ENCODE measurements at regions not wholly inside any gene's neighbourhood (a gene's known extent, or its start where the extent isn't known, plus 50 kb on each side); places are given as distances from the start of the nearest gene placed in this dataset.

- DNase-seq (ENCODE audit: low read depth), result no peak
Measured at GRCh38 chr19:28977826-28978225, 235.1 kb downstream of the UQCRFS1 start.

GRCh38 chr19:28972058-28972852, 240.7 kb downstream of the UQCRFS1 start:
- DNase-seq (ENCODE audit: low read depth), result no peak

- DNase-seq (ENCODE audit: low read depth), result no peak
Measured at GRCh38 chr19:28971513-28971912, 241.4 kb downstream of the UQCRFS1 start.

GRCh38 chr19:28971049-28971448, 241.9 kb downstream of the UQCRFS1 start:
- DNase-seq (ENCODE audit: low read depth), result no peak

- DNase-seq (ENCODE audit: low read depth), result no peak
Measured at GRCh38 chr19:28968721-28969120, 244.2 kb downstream of the UQCRFS1 start.

- no peak for DNase-seq (ENCODE audit: low read depth)
Measured at GRCh38 chr19:28966737-28967399, 246.1 kb downstream of the UQCRFS1 start.

GRCh38 chr19:28964500-28964899, 248.5 kb downstream of the UQCRFS1 start:
- DNase-seq (ENCODE audit: low read depth), result no peak

- DNase-seq (ENCODE audit: low read depth), result no peak
Measured at GRCh38 chr19:28963486-28964250, 249.3 kb downstream of the UQCRFS1 start.

DNA sequence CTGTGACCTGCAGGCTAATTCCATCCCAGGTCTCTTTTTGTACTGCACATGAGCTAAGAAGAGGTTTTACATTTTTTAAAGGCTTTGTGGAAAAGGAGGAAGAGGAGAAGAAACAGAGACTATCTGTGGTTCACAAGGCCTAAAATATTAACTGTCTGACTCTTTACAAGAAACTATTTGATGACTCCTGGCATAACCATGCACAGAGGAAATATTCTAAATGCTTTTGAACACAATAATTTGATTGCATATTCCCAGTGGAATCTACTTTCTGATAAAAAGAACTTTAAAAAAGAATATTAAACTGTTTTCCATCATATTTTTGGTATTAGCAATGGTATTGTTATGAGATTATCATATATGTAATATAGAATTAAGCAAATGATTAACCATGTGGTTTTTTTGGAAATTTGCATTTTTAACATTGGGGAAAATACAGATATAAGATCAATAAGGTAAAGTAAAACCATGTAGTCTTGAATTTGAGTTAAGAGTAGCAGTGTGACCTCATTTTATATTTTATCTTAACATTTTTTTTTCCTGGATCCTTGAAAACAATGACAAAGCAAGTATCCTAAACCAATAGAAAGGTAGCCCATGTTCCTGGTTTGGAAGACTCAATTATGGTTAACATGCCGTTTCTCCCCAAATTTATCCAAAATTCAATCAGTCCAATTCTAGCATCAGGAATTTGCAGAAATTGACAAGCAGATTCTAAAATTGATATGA, 251.0 kb downstream of the UQCRFS1 start:
- no peak for DNase-seq (ENCODE audit: low read depth)

- no peak for DNase-seq (ENCODE audit: low read depth)
Measured at GRCh38 chr19:28960986-28961705, 251.8 kb downstream of the UQCRFS1 start.

DNA sequence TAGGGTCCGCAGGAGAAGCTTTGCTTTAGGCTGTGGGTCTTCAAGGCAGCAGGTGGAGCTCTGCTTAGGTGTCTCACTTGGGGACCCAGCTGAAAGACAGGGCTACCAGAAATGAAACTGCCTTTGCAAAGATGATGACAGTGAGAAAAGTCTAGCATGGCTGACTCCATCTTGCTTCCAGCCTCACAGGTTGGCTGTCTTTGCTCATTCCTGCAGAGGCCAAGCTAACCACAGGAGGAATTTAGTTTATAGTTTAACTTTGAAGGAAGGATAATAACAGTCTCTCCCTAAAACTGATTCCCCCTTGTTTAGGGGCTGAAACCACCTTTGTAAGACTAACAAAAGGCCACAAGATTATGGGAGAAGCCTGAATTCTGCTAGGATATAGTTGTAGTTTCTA, 252.4 kb downstream of the UQCRFS1 start:
- DNase-seq (ENCODE audit: low read depth), result no peak

DNA sequence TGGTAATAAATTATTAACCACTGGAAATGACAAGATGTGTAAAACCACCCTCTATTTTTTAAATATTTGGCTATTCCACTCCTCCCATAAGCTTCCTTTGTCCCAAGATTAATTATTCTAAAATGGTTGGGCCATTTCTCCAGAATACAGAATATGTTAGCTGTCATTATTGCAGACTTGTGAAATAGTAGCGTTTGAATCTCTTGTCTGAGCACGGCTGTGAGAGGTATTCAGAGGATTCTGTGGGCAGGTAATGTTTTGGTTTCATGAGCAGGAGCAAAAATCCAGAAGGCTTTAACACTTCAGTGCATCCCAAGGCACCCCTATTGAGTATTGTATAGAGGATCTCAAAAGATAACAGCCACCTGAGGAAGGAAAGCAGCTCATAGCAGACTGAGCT, 256.0 kb downstream of the UQCRFS1 start:
- no peak for DNase-seq (ENCODE audit: low read depth)

- no peak for DNase-seq (ENCODE audit: low read depth)
Measured at GRCh38 chr19:28956421-28956820, 256.5 kb downstream of the UQCRFS1 start.

- DNase-seq (ENCODE audit: low read depth), result no peak
Measured at GRCh38 chr19:28949535-28949934, 263.4 kb downstream of the UQCRFS1 start.

- no peak for DNase-seq (ENCODE audit: low read depth)
Measured at GRCh38 chr19:28949027-28949426, 263.9 kb downstream of the UQCRFS1 start.

DNA sequence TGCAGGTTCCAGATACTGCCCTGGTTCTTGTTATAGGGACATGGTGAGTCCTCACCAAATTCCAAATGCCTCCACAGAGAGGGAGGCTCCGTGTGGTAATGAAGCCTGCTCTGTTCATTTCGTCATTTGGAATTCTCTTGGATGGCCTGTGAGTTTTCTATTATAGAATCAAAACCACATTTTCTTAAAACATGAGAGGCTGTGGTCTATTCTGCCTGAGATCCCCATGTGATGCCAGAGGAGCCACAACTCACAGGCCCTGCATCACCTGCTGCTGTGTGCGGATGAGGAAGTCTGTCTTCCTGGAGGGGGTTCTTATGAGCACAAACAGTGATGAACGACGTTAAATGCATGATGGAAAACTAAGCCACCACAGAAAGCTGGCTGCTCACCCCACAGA, 264.4 kb downstream of the UQCRFS1 start:
- no peak for DNase-seq (ENCODE audit: low read depth)

- DNase-seq (ENCODE audit: low read depth), result no peak
Measured at GRCh38 chr19:28948026-28948425, 264.9 kb downstream of the UQCRFS1 start.

DNA sequence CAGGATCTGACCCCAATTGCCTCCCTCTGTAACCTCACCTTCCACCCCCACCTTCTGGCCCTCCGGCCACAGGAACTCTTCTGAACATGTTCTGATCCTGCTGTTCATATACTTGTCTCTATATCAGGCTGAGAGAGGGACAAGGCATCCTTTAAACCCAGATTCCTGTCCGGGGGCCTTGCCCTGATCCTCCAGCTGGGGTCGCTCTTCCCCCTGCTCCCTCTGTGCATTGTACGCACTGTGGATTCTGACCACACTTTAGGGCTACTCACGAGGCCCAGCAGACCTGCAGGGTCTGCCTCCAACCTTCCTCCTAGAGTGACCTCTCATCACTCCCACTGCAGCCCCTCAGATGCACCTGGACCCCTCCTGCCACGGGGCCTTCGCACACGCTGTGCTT, 269.3 kb downstream of the UQCRFS1 start:
- DNase-seq (ENCODE audit: low read depth), result no peak

DNA sequence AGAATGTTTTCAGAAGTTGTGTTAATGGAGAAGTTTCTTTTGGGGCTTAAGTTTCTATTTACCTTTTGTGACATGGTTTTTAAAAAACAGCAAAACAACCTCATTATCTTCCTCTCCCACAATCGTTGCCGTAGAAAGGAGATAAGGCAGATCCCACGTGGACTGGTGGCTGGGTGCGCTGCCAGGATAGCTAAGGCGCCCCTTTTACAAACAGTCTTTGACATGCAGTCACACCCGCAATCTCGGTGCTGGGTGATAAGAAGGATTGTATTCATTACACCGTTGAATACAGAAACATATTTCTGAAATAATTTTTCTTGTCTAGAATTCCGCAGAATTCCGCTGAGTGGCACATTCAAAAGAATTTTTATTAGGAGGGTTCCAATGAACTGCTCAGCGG, 271.1 kb downstream of the UQCRFS1 start:
- no peak for DNase-seq (ENCODE audit: low read depth)

DNA sequence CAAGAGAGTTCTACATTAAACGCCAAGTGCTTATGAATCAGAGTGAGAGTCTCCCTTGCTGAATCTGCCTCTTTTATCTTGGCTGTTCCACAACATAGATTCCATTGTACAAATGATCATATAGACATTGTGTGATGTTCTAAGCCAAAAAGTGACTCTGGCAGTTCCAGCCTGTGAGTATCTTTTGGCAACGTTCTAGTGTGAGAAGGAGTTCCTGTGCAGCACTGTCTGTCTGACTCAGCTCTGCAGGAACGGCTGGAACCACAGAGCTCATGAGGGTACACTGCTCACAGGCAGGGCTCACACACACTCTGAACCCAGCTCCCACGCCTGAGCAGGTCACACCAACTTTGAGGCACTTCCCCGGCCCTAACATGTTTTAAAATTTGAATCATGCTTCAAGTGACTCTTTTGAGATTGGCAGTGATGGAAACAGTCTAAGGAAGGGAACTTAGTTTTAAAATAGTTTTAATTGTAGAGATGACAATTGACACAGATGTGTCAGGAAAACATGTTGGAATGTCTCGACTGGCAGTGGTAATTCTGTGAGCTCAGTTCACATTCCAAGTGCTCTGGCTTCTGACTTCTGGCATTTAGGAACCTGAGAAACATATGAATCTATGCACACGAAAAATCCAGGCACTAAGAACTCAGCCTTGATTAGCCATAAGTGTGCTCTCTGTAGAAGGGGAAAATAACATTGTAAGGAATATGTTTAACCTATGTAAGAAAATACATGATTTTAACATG, 272.0 kb downstream of the UQCRFS1 start:
- no peak for DNase-seq (ENCODE audit: low read depth)

DNA sequence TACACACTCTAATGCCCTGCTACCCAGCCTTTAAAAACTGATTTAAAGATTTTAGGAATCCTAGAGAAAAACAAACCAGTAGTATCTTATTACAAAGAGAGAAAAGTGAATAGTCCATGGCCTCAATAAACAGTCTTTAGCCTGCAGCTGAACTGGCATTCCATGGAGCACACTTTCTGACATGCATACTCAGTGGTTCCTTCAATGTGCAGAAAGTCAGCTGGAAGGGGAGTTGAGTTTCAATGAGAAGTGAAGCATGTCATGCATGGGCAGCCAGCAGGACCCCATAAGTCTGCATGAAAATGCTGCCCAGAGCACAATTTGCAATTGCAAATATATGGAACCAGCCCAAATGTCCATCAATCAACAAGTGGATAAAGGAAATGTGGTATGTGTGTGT, 273.7 kb downstream of the UQCRFS1 start:
- DNase-seq (ENCODE audit: low read depth), result no peak

Data from stimulated activated CD8-positive, alpha-beta memory T cell treated with anti-CD3 and anti-CD28 coated beads, Interleukin-12 subunit alpha, Interleukin-12 subunit beta, amount 100 ng/mL, for 1 hour (primary cell).